NCI-H2171 treated with DMSO at 0.1 percent for 48 hours (cell line): ENCODE measurements at regions not wholly inside any gene's neighbourhood (a gene's known extent, or its start where the extent isn't known, plus 50 kb on each side); places are given as distances from the start of the nearest gene placed in this dataset.

ENCODE experiments used
- DNase-seq: peaks from one replicate; lab custom pipeline; 2025; lab: John Stamatoyannopoulos, UW

- no peak for DNase-seq
Observed at GRCh38 chr12:97177481-97177880, 270.4 kb downstream of the NEDD1 start.

DNA sequence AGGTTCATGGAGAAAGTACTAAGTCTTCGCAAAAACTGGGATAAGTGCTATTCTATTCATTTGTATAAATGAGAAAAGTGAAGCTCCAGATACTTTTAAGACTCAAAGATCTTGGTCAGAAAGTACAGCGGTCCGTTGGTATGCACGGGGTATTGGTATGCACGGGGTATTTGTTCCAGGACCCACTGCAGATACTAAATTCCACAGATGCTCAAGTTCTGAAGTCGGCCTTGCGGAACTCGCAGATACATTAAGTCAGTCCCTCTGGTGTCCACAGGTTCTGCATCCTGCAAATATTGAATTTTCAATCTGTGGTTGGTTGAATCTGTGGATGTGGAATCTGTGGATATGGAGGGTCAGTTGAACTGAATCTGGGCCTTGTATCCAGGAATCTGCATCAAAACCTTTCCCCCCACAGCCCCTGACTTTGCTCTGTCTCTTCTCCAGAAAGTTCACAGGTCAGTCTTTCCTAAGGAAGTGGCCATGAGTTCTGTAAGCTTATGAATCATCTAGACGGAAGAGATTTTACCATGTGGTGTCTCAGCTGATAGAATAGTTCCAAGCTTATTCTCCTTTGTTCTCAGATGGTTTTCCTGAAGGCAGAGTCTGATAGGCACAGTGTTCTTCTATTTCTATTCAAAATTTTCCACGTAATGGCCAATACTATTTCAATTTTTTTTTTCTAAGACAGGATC, 274.7 kb downstream of the NEDD1 start:
- no peak for DNase-seq

- no peak for DNase-seq
Observed at GRCh38 chr12:97182769-97183168, 275.7 kb downstream of the NEDD1 start.

- DNase-seq: no peak
Observed at GRCh38 chr12:97184127-97184773, 277.2 kb downstream of the NEDD1 start.

GRCh38 chr12:97185567-97185966, 277.0 kb upstream of the RMST start:
- no peak for DNase-seq

DNA sequence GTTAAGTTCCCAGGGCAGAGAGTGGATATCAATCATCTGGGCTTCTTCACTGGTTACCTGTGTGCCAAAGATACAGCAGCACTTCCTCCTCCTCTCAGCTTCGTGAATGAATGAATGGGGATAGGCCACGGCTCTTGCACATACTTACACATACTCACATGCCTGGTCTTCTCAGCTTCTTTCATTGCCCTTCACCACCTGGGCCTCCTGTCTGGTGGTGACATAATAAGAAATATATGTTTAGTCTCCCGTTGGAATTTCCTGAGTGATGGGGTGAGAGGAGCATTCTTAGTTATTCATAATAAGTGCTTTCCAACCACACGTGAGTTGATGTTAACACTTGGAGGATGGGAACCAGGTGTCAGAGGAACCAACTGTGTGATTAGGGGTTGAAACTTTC, 268.1 kb upstream of the RMST start:
- DNase-seq: no peak

DNA sequence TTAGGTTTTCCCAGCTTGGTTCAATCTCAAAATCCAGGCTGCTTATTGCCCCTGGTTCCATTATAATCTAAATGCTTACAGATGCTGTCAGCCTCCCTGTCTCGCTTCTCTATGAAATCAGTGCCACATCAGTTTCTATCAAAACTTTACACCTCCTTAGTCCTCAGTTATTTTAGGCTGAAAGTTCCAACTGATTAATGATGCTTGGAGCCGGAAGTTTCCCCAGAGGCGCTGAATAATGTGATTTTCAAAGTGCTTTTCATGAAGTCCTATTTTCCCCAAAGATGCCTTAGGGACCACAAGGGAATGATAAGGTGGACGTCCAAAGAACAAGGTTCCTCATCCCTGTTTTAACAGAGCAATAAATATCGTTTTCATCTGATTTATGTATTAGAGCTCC, 262.4 kb upstream of the RMST start:
- no peak for DNase-seq

DNA sequence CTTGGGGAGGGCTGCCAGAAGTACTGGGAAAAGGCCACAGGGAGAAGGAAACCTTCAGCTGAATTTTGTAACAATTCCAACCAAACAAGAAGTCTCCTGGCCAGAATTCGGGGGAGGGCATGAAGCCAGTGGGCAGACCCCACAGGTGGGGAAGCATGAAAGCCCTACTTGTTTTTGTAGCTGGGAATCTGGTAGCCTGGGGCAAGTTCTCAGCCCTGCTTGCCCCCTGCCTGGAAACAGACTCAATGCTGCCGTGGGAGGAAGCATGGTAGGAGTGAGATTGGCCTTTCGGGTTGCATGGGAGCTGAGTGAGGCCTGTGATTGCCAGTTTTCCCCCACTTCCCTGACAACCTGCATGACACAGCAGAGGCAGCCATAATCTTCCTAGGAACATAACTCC, 259.2 kb upstream of the RMST start:
- no peak for DNase-seq

DNA sequence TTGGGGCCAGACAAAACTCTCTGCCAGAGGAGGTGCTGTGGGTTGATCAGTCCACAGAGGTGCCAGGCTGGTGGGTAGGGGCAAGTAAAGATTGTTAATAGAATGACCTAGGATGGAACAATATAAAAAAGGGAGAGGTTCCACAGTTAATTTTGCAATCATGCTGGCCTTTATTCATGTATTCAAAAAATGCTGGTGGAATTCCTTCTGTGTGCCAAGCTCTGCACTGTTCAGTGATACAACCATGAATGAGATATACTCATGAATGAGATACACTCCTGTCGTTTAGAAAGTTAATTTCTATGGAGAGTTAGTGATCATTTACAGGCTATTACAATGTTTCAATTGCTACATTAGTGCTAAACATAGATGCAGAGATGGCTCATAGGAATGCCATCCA, 252.6 kb upstream of the RMST start:
- DNase-seq: no peak

GRCh38 chr12:97211416-97211930, 251.1 kb upstream of the RMST start:
- DNase-seq: no peak

DNA sequence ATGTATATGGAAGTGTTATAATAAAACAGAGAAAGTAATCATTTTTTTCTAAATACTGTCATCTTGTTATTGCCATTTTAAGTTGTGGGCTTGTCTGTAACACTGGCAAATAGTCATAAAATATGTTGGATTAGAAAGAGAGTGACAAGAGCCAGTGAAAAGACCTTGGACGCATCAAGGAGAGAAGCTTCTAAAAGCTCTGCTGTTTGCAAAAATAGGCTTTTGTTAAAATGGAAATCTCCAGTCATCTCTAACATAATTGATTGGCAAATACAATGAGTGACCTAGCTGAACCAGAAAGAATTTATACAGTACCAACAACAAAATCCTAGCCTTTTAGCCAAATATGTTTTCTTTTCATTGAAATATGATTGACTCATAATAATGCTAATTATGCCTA, 245.8 kb upstream of the RMST start:
- DNase-seq: no peak

GRCh38 chr12:97222391-97222790, 240.2 kb upstream of the RMST start:
- no peak for DNase-seq

- DNase-seq: no peak
Observed at GRCh38 chr12:97223419-97223818, 239.2 kb upstream of the RMST start.

- DNase-seq: peak; percentile 92
Observed at GRCh38 chr12:97229004-97229403, 233.6 kb upstream of the RMST start.

DNA sequence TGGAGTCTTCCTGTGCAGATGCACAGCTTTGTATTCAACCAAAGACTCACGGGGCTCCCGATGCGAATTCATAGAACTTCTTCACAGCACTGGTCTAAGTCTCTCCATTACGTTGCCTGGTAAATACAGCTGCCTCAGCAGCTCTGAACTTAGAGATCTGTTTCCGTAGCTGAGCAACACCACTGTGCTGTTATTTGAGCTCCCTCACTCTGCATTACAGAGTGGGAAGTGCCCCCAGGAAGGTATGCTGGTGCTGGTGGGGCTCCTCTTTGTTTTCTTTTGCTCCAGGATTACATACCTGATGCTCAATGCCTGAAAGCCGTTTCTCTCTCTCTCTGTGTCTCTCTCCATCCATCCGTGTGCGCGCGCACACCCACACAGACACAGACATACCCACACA, 227.5 kb upstream of the RMST start:
- no peak for DNase-seq

GRCh38 chr12:97246368-97246767, 216.2 kb upstream of the RMST start:
- no peak for DNase-seq

DNA sequence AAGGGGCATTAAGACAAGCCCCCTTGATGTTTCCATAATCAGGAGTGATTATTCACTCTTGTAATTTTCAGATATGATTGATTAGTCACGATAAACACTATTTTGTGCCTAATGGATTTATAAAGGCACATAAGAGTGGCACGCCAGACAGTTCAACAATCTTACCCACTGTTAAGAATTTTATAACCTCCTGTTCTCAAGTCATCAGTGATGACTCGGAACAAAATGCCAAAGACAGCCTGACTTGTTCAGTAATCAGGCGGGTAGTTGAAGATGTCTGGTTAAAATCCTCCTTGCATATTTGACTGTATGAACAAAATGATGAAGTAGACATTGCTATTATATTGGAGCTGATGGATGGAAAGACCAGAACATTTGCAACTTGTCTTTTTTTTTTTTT, 212.1 kb upstream of the RMST start:
- DNase-seq: no peak

GRCh38 chr12:97257726-97258125, 204.9 kb upstream of the RMST start:
- peak; percentile 71 for DNase-seq

- peak; percentile 27 for DNase-seq
Observed at GRCh38 chr12:97259098-97259497, 203.5 kb upstream of the RMST start.

- DNase-seq: no peak
Observed at GRCh38 chr12:97260786-97261185, 201.8 kb upstream of the RMST start.

GRCh38 chr12:97267166-97267565, 195.4 kb upstream of the RMST start:
- DNase-seq: no peak

- no peak for DNase-seq
Observed at GRCh38 chr12:97267594-97268202, 194.9 kb upstream of the RMST start.

DNA sequence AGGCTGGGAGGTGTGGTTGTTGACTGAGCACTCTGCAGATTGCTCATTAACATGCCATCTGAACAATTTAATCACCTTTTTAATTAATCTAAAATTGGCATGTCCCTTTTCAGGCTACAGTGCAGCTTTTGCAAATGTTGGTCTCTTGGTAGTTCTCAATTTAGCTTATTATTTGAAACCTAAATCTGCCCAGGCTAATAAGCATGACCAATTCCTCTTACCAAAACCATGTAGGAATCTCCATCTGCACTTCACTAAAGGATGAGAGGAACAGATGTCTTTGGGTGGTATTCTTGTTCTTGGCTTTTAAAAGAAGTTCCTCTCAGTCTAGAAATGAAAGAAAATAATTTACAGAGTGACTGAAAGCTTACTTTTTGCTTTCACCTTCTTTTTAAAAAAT, 190.1 kb upstream of the RMST start:
- DNase-seq: no peak
